ENCODE measurements at regions not wholly inside any gene's neighbourhood (a gene's known extent, or its start where the extent isn't known, plus 50 kb on each side); places are given as distances from the start of the nearest gene placed in this dataset.
"Not testable (repeated sequence)": the region's sequence is repeated elsewhere in the genome, so short reads cannot be mapped to it uniquely, and the experiment has no call there.

- DNase-seq = no peak
- no peak overlapping the region for H3K4me3 ChIP-seq
- no peaks in the 10 kb centered on the region for H3K9me3 ChIP-seq (replicated peaks in 1 of 3)
- H3K27me3 ChIP-seq = no peaks in the 10 kb centered on the region
- TF ChIP-seq CTCF (IDR thresholded peaks at IDR 0.05) (no peak), POLR2A (IDR thresholded peaks at IDR 0.05) (no peak)
- intact Hi-C loops (cut with DNase I) = no loop called here
- no peaks in the 10 kb centered on the region for H3K36me3 ChIP-seq (replicated peaks in 1 of 2)
- H3K4me1 ChIP-seq (replicated peaks in 1 of 2) = no peaks in the 10 kb centered on the region
- 41 to 61% (median 51%) methylated on average over 4 of the region's 4 CpGs for WGBS, 4 donors
- H3K27ac ChIP-seq = no peak overlapping the region
Measured at GRCh38 chr6:9834233-9834632, 580.6 kb downstream of the TFAP2A start.

- DNase-seq = no peak
- TF ChIP-seq POLR2A (IDR thresholded peaks at IDR 0.05) (no peak), CTCF (IDR thresholded peaks at IDR 0.05) (no peak)
- Histone ChIP-seq H3K27me3 (no peaks in the 10 kb centered on the region), H3K9me3 (replicated peaks in 1 of 3) (no peaks in the 10 kb centered on the region), H3K36me3 (replicated peaks in 1 of 2) (no peaks in the 10 kb centered on the region), H3K4me3 (no peak overlapping the region), H3K4me1 (replicated peaks in 1 of 2) (no peaks in the 10 kb centered on the region), H3K27ac (no peak overlapping the region)
- intact Hi-C loops (cut with DNase I) = no loop called here
Measured at GRCh38 chr6:9831783-9832182, 583.1 kb downstream of the TFAP2A start.

- H3K36me3 ChIP-seq (replicated peaks in 1 of 2) = no peaks in the 10 kb centered on the region
- no peak for DNase-seq
- no peaks in the 10 kb centered on the region for H3K4me1 ChIP-seq (replicated peaks in 1 of 2)
- TF ChIP-seq CTCF (IDR thresholded peaks at IDR 0.05) = no peak
- TF ChIP-seq POLR2A (IDR thresholded peaks at IDR 0.05) = no peak
- intact Hi-C loops (cut with DNase I) = no loop called here
- 38 to 48% (median 41%) methylated on average over 2 of the region's 2 CpGs for WGBS, 4 donors
- H3K4me3 ChIP-seq = no peak overlapping the region
- no peaks in the 10 kb centered on the region for H3K9me3 ChIP-seq (replicated peaks in 1 of 3)
- H3K27ac ChIP-seq = no peak overlapping the region
- H3K27me3 ChIP-seq = no peaks in the 10 kb centered on the region
Measured at GRCh38 chr6:9830808-9831207, 584.1 kb downstream of the TFAP2A start.

GRCh38 chr6:9825526-9825925 lies 589.3 kb downstream of the TFAP2A start:
- no peak for DNase-seq
- 80 to 87% (median 83%) methylated on average over 4 of the region's 4 CpGs for WGBS, 4 donors
- Histone ChIP-seq H3K27ac (no peak overlapping the region), H3K4me1 (replicated peaks in 1 of 2) (no peaks in the 10 kb centered on the region), H3K27me3 (no peaks in the 10 kb centered on the region), H3K9me3 (replicated peaks in 1 of 3) (no peaks in the 10 kb centered on the region), H3K4me3 (no peak overlapping the region), H3K36me3 (replicated peaks in 1 of 2) (no peaks in the 10 kb centered on the region)
- intact Hi-C loops (cut with DNase I) = no loop called here
- TF ChIP-seq CTCF (IDR thresholded peaks at IDR 0.05) (no peak), POLR2A (IDR thresholded peaks at IDR 0.05) (no peak)

GRCh38 chr6:9810727-9811126 lies 604.1 kb downstream of the TFAP2A start:
- H3K4me3 ChIP-seq; DNase-seq; H3K27me3 ChIP-seq; intact Hi-C loops (cut with DNase I); H3K9me3 ChIP-seq (replicated peaks in 1 of 3); H3K27ac ChIP-seq; H3K36me3 ChIP-seq (replicated peaks in 1 of 2); H3K4me1 ChIP-seq (replicated peaks in 1 of 2): not testable (repeated sequence)
- 85 to 94% (median 90%) methylated on average over 19 to 24 of the region's 24 CpGs for WGBS, 4 donors
